HG03575 (cell line): ENCODE measurements at regions not wholly inside any gene's neighbourhood (a gene's known extent, or its start where the extent isn't known, plus 50 kb on each side); places are given as distances from the start of the nearest gene placed in this dataset.

Experiments
- ATAC-seq: cut with Tn5 transposase; IDR thresholded peaks from one replicate; pipeline ENCODE4 v1.9.1; 2021; ENCODE audit not compliant: unreplicated experiment, insufficient number of reproducible peaks, low FRiP score; ENCODE audit errors: extremely low read depth

GRCh38 chr9:13597427-13597826 lies 317.9 kb upstream of the MPDZ start:
- no peak for ATAC-seq

- ATAC-seq, result no peak
These were observed 317.5 kb upstream of the MPDZ start for GRCh38 chr9:13597004-13597403.

- no peak for ATAC-seq
These were observed 317.0 kb upstream of the MPDZ start for GRCh38 chr9:13596383-13596970.

- no peak for ATAC-seq
These were observed 311.5 kb upstream of the MPDZ start for GRCh38 chr9:13590996-13591395.

- ATAC-seq, result no peak
These were observed 309.7 kb upstream of the MPDZ start for GRCh38 chr9:13589034-13589737.

- no peak for ATAC-seq
These were observed 308.9 kb upstream of the MPDZ start for GRCh38 chr9:13588151-13589033.

GRCh38 chr9:13587571-13587970 lies 308.1 kb upstream of the MPDZ start:
- no peak for ATAC-seq

GRCh38 chr9:13586587-13587374 lies 307.3 kb upstream of the MPDZ start:
- no peak for ATAC-seq

GRCh38 chr9:13580760-13581159 lies 301.3 kb upstream of the MPDZ start:
- ATAC-seq, result no peak

- no peak for ATAC-seq
These were observed 300.6 kb upstream of the MPDZ start for GRCh38 chr9:13580131-13580530.

GRCh38 chr9:13576101-13576500 lies 296.6 kb upstream of the MPDZ start:
- no peak for ATAC-seq

- ATAC-seq, result no peak
These were observed 296.1 kb upstream of the MPDZ start for GRCh38 chr9:13575558-13575957.

GRCh38 chr9:13570068-13570974 lies 290.8 kb upstream of the MPDZ start:
- ATAC-seq, result no peak

GRCh38 chr9:13569602-13570067 lies 290.1 kb upstream of the MPDZ start:
- no peak for ATAC-seq

- ATAC-seq, result no peak
These were observed 289.5 kb upstream of the MPDZ start for GRCh38 chr9:13568841-13569601.

GRCh38 chr9:13568405-13568804 lies 288.9 kb upstream of the MPDZ start:
- no peak for ATAC-seq

GRCh38 chr9:13567833-13568232 lies 288.3 kb upstream of the MPDZ start:
- ATAC-seq, result no peak

- ATAC-seq, result no peak
These were observed 278.3 kb upstream of the MPDZ start for GRCh38 chr9:13557746-13558145.
